OCI-LY1 (cell line): ENCODE measurements at regions not wholly inside any gene's neighbourhood (a gene's known extent, or its start where the extent isn't known, plus 50 kb on each side); places are given as distances from the start of the nearest gene placed in this dataset.

ENCODE experiments used
- H2AFZ ChIP-seq: fragments of 200-600 bp; sonication (generic), shearing (Covaris generic); 2 replicates; pipeline ENCODE4 v1.6.0; 2014; ENCODE audit warnings: antibody characterized with exemption, mild to moderate bottlenecking, low read length
- H3F3A ChIP-seq: fragments of 200-600 bp; sonication (generic), shearing (Covaris generic); 2 replicates; pipeline ENCODE4 v1.6.0; 2014; ENCODE audit warnings: mild to moderate bottlenecking, antibody characterized with exemption, low read length, moderate library complexity; ENCODE audit not compliant: insufficient read depth
- H3K27ac ChIP-seq: fragments of 200-600 bp; sonication (generic); 2 replicates; pipeline ENCODE4 v1.5.1; 2014; ENCODE audit warnings: low read length, mixed run types, mild to moderate bottlenecking, low read depth; ENCODE audit not compliant: poor library complexity, severe bottlenecking
- H3K27me3 ChIP-seq: fragments of 200-600 bp; sonication (generic); 2 replicates; pipeline ENCODE4 v1.6.0; 2014; ENCODE audit warnings: antibody characterized with exemption, mild to moderate bottlenecking, low read length, moderate library complexity; ENCODE audit not compliant: insufficient read depth
- H3K36me3 ChIP-seq: fragments of 200-600 bp; sonication (generic); 2 replicates; pipeline ENCODE4 v1.6.1; 2014; ENCODE audit warnings: mild to moderate bottlenecking, antibody characterized with exemption, low read length, moderate library complexity, mixed read lengths; ENCODE audit not compliant: insufficient read depth
- H3K4me1 ChIP-seq: fragments of 200-600 bp; sonication (generic); 2 replicates; pipeline ENCODE4 v1.5.1; 2014; ENCODE audit warnings: mild to moderate bottlenecking, low read length, moderate library complexity; ENCODE audit not compliant: insufficient read depth, severe bottlenecking
- H3K4me2 ChIP-seq: fragments of 200-600 bp; sonication (generic), shearing (Covaris generic); 2 replicates; pipeline ENCODE4 v1.6.1; 2014; ENCODE audit warnings: low read length
- H3K4me3 ChIP-seq: fragments of 200-600 bp; sonication (generic); 2 replicates; pipeline ENCODE4 v1.5.1; 2014; ENCODE audit warnings: low read length, low read depth, mild to moderate bottlenecking, mixed read lengths; ENCODE audit not compliant: poor library complexity, severe bottlenecking
- H3K79me2 ChIP-seq: fragments of 200-600 bp; shearing (Covaris generic); 2 replicates; pipeline ENCODE4 v1.6.1; 2016; ENCODE audit warnings: mixed run types, low read length, mixed read lengths; ENCODE audit not compliant: insufficient read depth
- H3K9ac ChIP-seq: fragments of 200-600 bp; sonication (generic), shearing (Covaris generic); 2 replicates; pipeline ENCODE4 v1.6.1; 2014; ENCODE audit warnings: mild to moderate bottlenecking, low read length, mixed read lengths
- H3K9me2 ChIP-seq: fragments of 200-600 bp; sonication (generic), shearing (Covaris generic); 2 replicates; pipeline ENCODE4 v1.6.1; 2014; ENCODE audit warnings: low read depth, mild to moderate bottlenecking, low read length, mixed read lengths
- H3K9me3 ChIP-seq: fragments of 200-600 bp; shearing (Covaris generic); 2 replicates; pipeline ENCODE4 v1.6.1; 2014; ENCODE audit warnings: low read length, mixed read lengths
- H4K20me1 ChIP-seq: fragments of 200-600 bp; sonication (generic), shearing (Covaris generic); 2 replicates; pipeline ENCODE4 v1.6.0; 2016; ENCODE audit warnings: mild to moderate bottlenecking, low read length; ENCODE audit not compliant: insufficient read depth
- EZH2 ChIP-seq: fragments of 200-600 bp; sonication (generic), shearing (Covaris generic); IDR thresholded peaks from 2 replicates; pipeline ENCODE4 v1.8.0; 2017; ENCODE audit warnings: borderline replicate concordance, mixed run types, mild to moderate bottlenecking, antibody characterized with exemption, low read length, moderate library complexity, mixed read lengths
- TF ChIP-seq, protein P1 (sequence below): fragments of 200-600 bp; sonication (generic), shearing (Covaris generic); IDR thresholded peaks from 2 replicates; pipeline ENCODE4 v1.5.1; 2017; ENCODE audit warnings: mild to moderate bottlenecking, antibody characterized with exemption, low read length, moderate library complexity, mixed read lengths

GRCh38 chr6:164859816-164860215 lies 449.6 kb downstream of the C6orf118 start:
- Histone ChIP-seq H3K27me3 (no peaks in the 10 kb centered on the region), H3K27ac (no peak overlapping the region), H4K20me1 (no peaks in the 10 kb centered on the region), H3K4me1 (no peaks in the 10 kb centered on the region), H3K9me3 (no peaks in the 10 kb centered on the region), H3F3A (no peaks in the 10 kb centered on the region), H3K4me3 (no peak overlapping the region), H3K79me2 (no peaks in the 10 kb centered on the region), H3K9me2 (no peaks in the 10 kb centered on the region), H3K4me2 (no peak overlapping the region), H3K9ac (no peak overlapping the region), H2AFZ (no peak overlapping the region), H3K36me3 (no peaks in the 10 kb centered on the region)
- TF ChIP-seq EZH2, result no peak
- TF ChIP-seq, protein P1, sequence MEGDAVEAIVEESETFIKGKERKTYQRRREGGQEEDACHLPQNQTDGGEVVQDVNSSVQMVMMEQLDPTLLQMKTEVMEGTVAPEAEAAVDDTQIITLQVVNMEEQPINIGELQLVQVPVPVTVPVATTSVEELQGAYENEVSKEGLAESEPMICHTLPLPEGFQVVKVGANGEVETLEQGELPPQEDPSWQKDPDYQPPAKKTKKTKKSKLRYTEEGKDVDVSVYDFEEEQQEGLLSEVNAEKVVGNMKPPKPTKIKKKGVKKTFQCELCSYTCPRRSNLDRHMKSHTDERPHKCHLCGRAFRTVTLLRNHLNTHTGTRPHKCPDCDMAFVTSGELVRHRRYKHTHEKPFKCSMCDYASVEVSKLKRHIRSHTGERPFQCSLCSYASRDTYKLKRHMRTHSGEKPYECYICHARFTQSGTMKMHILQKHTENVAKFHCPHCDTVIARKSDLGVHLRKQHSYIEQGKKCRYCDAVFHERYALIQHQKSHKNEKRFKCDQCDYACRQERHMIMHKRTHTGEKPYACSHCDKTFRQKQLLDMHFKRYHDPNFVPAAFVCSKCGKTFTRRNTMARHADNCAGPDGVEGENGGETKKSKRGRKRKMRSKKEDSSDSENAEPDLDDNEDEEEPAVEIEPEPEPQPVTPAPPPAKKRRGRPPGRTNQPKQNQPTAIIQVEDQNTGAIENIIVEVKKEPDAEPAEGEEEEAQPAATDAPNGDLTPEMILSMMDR, result no peak

DNA sequence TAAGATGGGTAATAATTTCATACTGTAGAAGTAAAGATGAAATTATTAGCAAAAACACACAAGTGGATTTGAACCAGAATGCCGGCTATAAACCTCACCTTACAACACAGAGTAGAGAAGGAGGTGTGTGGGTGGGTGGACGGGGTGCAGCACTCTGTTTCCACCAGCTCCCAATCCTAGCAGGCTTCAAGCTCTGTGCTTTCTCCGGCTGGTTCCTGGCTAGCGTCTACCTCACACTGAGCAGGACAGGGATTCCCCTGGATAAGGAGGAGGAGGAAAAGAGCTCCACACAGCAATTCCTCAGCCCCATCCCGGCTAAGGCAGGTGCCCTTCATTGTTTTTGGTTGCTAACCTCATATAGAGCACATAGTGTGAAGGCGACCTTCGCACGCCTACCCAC lies 453.3 kb downstream of the C6orf118 start:
- Histone ChIP-seq H3K27ac (no peak overlapping the region), H3K27me3 (no peaks in the 10 kb centered on the region), H3K9me2 (no peaks in the 10 kb centered on the region), H3K4me2 (no peak overlapping the region), H3F3A (no peaks in the 10 kb centered on the region), H2AFZ (no peak overlapping the region), H3K4me3 (no peak overlapping the region), H3K9me3 (no peaks in the 10 kb centered on the region), H3K36me3 (no peaks in the 10 kb centered on the region), H4K20me1 (no peaks in the 10 kb centered on the region), H3K79me2 (no peaks in the 10 kb centered on the region), H3K9ac (no peak overlapping the region), H3K4me1 (no peaks in the 10 kb centered on the region)
- TF ChIP-seq, protein P1, result no peak
- TF ChIP-seq EZH2, result no peak

DNA sequence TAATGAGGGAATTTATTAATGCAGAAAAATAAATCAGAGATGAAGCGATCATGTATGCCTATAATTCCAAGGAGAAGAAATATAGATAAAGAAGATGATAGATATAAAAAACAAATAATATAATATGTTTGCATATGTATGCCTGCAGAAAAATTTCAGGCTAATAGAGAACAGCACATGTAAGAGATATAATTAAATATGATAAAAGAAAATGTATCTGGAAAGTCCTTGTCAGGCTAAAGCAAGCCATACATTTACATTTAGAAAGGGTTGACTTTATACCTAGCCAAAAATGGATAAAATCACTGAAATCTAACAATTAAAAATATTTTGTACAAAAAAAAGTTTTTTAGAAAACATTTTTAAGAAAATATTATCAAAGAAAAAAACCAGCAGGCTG lies 454.1 kb downstream of the C6orf118 start:
- no peaks in the 10 kb centered on the region for H3K4me1 ChIP-seq
- H3K4me3 ChIP-seq, result no peak overlapping the region
- no peaks in the 10 kb centered on the region for H3K27me3 ChIP-seq
- H3K27ac ChIP-seq, result no peak overlapping the region
- H3K79me2 ChIP-seq, result no peaks in the 10 kb centered on the region
- TF ChIP-seq, protein P1, result no peak
- TF ChIP-seq EZH2, result no peak
- no peaks in the 10 kb centered on the region for H4K20me1 ChIP-seq
- no peaks in the 10 kb centered on the region for H3F3A ChIP-seq
- no peaks in the 10 kb centered on the region for H3K9me3 ChIP-seq
- H2AFZ ChIP-seq, result no peak overlapping the region
- H3K36me3 ChIP-seq, result no peaks in the 10 kb centered on the region
- no peak overlapping the region for H3K9ac ChIP-seq
- no peaks in the 10 kb centered on the region for H3K9me2 ChIP-seq
- H3K4me2 ChIP-seq, result no peak overlapping the region
